SU-DHL-6 (cell line): ENCODE measurements at regions not wholly inside any gene's neighbourhood (a gene's known extent, or its start where the extent isn't known, plus 50 kb on each side); places are given as distances from the start of the nearest gene placed in this dataset.

Source experiments
- EZH2phosphoT487 ChIP-seq: fragments of 200-600 bp; sonication (generic), shearing (Covaris generic); conservative IDR thresholded peaks from 2 replicates; pipeline ENCODE4 v1.6.1; 2018; ENCODE audit warnings: mild to moderate bottlenecking, antibody characterized with exemption, low read length, moderate library complexity, mixed read lengths
- TF ChIP-seq, protein P1 (sequence below): fragments of 200-600 bp; sonication (generic); IDR thresholded peaks from one replicate; pipeline ENCODE4 v1.5.1; 2017; ENCODE audit warnings: antibody characterized with exemption, mild to moderate bottlenecking, low read length, moderate library complexity; ENCODE audit not compliant: insufficient read depth, poor library complexity, severe bottlenecking

DNA sequence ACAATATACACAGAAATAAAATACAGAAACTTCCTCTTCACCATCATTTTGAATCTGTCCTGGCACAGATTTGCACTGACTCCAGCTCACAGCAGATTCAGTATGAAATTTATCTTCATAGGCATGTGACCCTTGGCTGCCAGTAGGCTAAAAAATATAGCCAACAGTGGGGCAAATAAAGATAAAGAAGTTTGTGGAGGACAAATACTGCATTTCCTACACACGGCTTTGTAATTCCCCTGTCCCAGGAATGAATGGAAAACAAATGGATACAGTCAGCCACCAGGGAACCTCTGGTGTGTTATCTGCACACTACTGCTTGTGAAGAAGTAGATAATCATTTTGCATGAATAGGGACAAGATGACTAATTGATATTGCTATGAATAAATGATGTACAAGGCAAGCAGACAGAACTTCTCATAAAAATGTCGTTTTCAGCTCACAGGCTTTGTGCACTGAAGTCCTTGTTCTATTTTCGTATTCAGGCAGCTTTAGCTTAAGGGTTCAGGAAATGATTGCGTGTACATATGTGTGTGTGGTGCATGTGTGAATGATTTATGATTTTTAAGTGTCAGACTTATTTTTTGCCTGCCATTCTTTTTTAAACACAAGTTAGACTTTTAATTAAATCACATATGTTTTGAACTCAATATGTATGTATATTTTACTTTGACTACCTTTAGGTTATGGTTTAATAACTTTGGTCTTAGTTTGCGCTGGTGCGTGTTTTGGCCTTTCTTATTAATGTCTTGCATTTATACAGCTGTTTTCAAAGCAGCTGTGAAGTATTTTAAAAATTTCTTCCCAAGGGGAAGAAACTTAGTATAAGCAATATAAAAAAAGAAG is 543.8 kb upstream of the JAG1 start:
- TF ChIP-seq, protein P1, sequence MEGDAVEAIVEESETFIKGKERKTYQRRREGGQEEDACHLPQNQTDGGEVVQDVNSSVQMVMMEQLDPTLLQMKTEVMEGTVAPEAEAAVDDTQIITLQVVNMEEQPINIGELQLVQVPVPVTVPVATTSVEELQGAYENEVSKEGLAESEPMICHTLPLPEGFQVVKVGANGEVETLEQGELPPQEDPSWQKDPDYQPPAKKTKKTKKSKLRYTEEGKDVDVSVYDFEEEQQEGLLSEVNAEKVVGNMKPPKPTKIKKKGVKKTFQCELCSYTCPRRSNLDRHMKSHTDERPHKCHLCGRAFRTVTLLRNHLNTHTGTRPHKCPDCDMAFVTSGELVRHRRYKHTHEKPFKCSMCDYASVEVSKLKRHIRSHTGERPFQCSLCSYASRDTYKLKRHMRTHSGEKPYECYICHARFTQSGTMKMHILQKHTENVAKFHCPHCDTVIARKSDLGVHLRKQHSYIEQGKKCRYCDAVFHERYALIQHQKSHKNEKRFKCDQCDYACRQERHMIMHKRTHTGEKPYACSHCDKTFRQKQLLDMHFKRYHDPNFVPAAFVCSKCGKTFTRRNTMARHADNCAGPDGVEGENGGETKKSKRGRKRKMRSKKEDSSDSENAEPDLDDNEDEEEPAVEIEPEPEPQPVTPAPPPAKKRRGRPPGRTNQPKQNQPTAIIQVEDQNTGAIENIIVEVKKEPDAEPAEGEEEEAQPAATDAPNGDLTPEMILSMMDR, result no peak
- TF ChIP-seq EZH2phosphoT487, result no peak
